ENCODE measurements at regions not wholly inside any gene's neighbourhood (a gene's known extent, or its start where the extent isn't known, plus 50 kb on each side); places are given as distances from the start of the nearest gene placed in this dataset.

- TF ChIP-seq POLR2A (IDR thresholded peaks at IDR 0.05) (no peak), CTCF (IDR thresholded peaks at IDR 0.05 in 4 of 5, conservative IDR thresholded peaks at IDR 0.05 in 1 of 5) (no peak)
Measured at GRCh38 chr2:200242570-200242969, 63.9 kb upstream of the SPATS2L start.
